HFFc6 (cell line): ENCODE measurements at regions not wholly inside any gene's neighbourhood (a gene's known extent, or its start where the extent isn't known, plus 50 kb on each side); places are given as distances from the start of the nearest gene placed in this dataset.

Source experiments
- DNase-seq: peaks from one replicate; pipeline ENCODE4 v3.0.0-alpha.2; 2018
- H3K27ac Mint-ChIP-seq: 2 replicates; pipeline ENCODE4 v1.8.0; 2020; ENCODE audit warnings: mild to moderate bottlenecking, mixed read lengths
- H3K27me3 Mint-ChIP-seq: 2 replicates; pipeline ENCODE4 v1.8.0; 2021; ENCODE audit warnings: mild to moderate bottlenecking, moderate library complexity, mixed read lengths; ENCODE audit not compliant: insufficient read depth
- H3K36me3 Mint-ChIP-seq: 2 replicates; pipeline ENCODE4 v1.8.0; 2021; ENCODE audit warnings: low read depth, mixed read lengths
- H3K4me1 Mint-ChIP-seq: 2 replicates; pipeline ENCODE4 v1.8.0; 2020; ENCODE audit warnings: low read depth, mixed read lengths
- H3K4me3 Mint-ChIP-seq: 2 replicates; pipeline ENCODE4 v1.8.0; 2020; ENCODE audit warnings: mild to moderate bottlenecking, moderate library complexity, mixed read lengths
- H3K9me3 Mint-ChIP-seq: 2 replicates; pipeline ENCODE4 v1.8.0; 2020; ENCODE audit warnings: mild to moderate bottlenecking, mixed read lengths
- TF ChIP-seq, protein P1 (sequence below): fragments of 200-600 bp; sonication (generic); IDR thresholded peaks from 2 replicates; pipeline ENCODE4 v1.5.0; 2021; ENCODE audit warnings: antibody characterized with exemption, mild to moderate bottlenecking

DNA sequence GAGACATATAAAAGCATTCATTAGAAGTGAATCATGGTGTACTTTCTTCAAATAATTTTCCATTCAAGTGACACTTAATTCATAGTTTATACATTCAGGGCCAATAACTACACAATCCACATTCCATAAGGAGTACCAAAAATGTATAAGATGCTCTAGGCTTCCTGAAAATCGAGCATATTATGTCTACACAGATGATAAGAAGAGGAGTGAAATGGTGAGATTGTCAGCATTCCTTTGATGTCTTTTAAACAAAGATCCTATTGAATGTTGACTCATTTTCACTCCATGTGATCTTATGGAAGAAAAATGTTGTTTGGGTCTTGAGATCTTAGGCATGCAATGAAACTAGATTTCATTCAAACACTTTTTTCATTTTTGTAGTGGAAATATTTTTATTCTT is 843.2 kb downstream of the KCNA4 start:
- TF ChIP-seq, protein P1, sequence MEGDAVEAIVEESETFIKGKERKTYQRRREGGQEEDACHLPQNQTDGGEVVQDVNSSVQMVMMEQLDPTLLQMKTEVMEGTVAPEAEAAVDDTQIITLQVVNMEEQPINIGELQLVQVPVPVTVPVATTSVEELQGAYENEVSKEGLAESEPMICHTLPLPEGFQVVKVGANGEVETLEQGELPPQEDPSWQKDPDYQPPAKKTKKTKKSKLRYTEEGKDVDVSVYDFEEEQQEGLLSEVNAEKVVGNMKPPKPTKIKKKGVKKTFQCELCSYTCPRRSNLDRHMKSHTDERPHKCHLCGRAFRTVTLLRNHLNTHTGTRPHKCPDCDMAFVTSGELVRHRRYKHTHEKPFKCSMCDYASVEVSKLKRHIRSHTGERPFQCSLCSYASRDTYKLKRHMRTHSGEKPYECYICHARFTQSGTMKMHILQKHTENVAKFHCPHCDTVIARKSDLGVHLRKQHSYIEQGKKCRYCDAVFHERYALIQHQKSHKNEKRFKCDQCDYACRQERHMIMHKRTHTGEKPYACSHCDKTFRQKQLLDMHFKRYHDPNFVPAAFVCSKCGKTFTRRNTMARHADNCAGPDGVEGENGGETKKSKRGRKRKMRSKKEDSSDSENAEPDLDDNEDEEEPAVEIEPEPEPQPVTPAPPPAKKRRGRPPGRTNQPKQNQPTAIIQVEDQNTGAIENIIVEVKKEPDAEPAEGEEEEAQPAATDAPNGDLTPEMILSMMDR, result no peak
- no peaks in the 10 kb centered on the region for H3K27me3 Mint-ChIP-seq
- H3K36me3 Mint-ChIP-seq, result peaks cover 3% of the 10 kb centered on the region; the same call in 1 of the 2 replicates
- DNase-seq, result peak; percentile 71
- H3K9me3 Mint-ChIP-seq, result no peaks in the 10 kb centered on the region
- no peak overlapping the region for H3K4me3 Mint-ChIP-seq
- peak overlapping the region; percentile 55; the same call in 1 of the 2 replicates for H3K27ac Mint-ChIP-seq
- peaks cover 56% of the 10 kb centered on the region for H3K4me1 Mint-ChIP-seq

DNA sequence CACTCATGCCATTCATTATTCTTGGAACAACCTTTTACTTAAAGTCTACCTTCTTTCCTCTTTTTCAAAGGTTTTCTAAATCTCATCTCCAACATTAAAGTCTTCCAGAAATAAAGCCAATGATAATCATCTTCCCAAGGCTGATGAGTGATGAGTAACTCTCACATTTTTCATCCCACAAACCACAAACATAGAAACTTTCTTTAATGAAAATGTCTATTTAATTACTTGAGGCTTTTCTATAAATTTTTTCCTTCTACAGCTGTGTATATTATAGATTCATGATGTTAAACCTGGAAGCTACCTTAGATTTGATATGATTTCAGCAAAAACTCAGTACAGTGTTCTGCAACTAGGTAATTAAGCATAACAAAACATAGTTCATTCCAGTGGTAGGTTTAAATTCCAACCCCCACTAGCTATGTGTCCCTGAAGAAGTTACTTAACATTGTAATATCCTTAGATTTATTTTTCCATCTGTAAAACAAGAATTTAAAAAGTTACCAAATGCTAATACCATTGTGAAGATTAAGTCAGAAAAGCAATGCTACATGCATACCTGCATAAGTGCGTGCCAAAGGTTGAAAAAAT is 845.4 kb downstream of the KCNA4 start:
- no peak overlapping the region for H3K27ac Mint-ChIP-seq
- peaks cover 3% of the 10 kb centered on the region; the same call in 1 of the 2 replicates for H3K36me3 Mint-ChIP-seq
- peak overlapping the region; percentile 2; the same call in 1 of the 2 replicates for H3K4me3 Mint-ChIP-seq
- peaks cover 50% of the 10 kb centered on the region for H3K4me1 Mint-ChIP-seq
- no peaks in the 10 kb centered on the region; the same call in 1 of the 2 replicates for H3K27me3 Mint-ChIP-seq
- peak; percentile 19 for DNase-seq
- H3K9me3 Mint-ChIP-seq, result no peaks in the 10 kb centered on the region
- TF ChIP-seq, protein P1, result no peak

DNA sequence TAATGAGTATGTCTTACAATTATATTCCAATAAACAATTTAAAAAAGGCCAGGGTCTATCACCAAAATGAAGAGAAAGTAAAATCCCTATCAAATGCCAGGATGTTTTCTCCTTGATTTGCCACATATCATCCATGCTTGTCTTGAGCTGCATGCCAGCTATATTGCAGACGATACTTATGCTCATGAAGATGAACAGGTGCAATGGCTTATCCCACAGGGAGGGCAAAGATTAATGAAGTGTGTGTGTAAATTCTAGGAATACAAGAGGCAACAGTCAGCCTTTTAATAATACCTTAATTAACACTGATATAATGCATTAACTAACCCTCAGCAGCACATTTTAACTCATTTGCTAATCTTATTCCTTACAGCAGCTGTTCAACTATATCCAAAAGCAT is 850.5 kb downstream of the KCNA4 start:
- TF ChIP-seq, protein P1, result no peak
- H3K27ac Mint-ChIP-seq, result no peak overlapping the region
- no peak overlapping the region for H3K4me3 Mint-ChIP-seq
- no peak for DNase-seq
- no peaks in the 10 kb centered on the region for H3K9me3 Mint-ChIP-seq
- H3K36me3 Mint-ChIP-seq, result peaks cover 3% of the 10 kb centered on the region; the same call in 1 of the 2 replicates
- H3K4me1 Mint-ChIP-seq, result peaks cover 15% of the 10 kb centered on the region
- no peaks in the 10 kb centered on the region; the same call in 1 of the 2 replicates for H3K27me3 Mint-ChIP-seq

DNA sequence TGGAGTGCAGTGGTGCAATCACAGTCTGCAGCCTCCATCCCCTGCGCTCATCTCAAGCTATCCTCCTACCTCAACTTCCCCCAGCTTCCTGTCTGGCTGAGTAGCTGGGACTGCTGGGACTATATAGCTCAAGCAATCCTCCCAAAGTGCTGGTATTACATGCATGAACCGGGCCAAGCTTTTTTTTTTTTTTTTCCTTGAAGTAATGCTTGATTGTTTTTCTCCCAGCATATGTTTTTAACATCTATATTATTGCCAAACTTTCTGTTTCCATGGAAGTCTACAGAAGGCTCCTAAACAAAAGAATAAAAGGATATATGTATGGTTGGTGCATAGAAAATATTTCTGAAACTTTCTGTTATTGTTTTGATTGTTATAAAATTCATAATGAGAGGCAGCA is 853.6 kb downstream of the KCNA4 start:
- no peak overlapping the region for H3K27ac Mint-ChIP-seq
- H3K9me3 Mint-ChIP-seq, result no peaks in the 10 kb centered on the region
- TF ChIP-seq, protein P1, result no peak
- no peak overlapping the region for H3K4me3 Mint-ChIP-seq
- H3K27me3 Mint-ChIP-seq, result no peaks in the 10 kb centered on the region; the same call in 1 of the 2 replicates
- DNase-seq, result no peak
- H3K36me3 Mint-ChIP-seq, result no peaks in the 10 kb centered on the region
- H3K4me1 Mint-ChIP-seq, result peaks cover 40% of the 10 kb centered on the region

DNA sequence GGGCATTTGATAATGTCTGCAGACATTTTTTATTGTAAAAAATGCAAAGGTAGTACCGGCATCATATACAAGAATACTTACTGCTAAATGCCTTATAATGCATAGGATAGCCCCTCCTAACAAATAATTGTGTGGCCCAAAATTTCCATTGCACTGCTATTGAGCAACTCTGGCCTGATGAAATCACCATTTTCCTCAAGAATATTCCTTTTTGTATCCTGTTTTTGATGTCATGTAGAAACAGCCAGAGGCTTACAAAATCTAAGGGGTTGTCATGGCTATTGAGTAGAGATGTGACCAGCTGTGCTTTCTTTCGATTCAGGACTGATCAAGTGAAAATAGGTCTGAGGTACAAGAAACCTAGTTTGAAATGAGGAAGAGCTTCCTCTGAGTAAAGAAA is 854.3 kb downstream of the KCNA4 start:
- TF ChIP-seq, protein P1, result no peak
- Mint-ChIP-seq H3K4me3 (no peak overlapping the region), H3K27ac (no peak overlapping the region), H3K27me3 (no peaks in the 10 kb centered on the region; the same call in 1 of the 2 replicates), H3K36me3 (no peaks in the 10 kb centered on the region), H3K4me1 (peaks cover 47% of the 10 kb centered on the region), H3K9me3 (no peaks in the 10 kb centered on the region)
- no peak for DNase-seq
